ENCODE measurements at regions not wholly inside any gene's neighbourhood (a gene's known extent, or its start where the extent isn't known, plus 50 kb on each side); places are given as distances from the start of the nearest gene placed in this dataset.

DNA sequence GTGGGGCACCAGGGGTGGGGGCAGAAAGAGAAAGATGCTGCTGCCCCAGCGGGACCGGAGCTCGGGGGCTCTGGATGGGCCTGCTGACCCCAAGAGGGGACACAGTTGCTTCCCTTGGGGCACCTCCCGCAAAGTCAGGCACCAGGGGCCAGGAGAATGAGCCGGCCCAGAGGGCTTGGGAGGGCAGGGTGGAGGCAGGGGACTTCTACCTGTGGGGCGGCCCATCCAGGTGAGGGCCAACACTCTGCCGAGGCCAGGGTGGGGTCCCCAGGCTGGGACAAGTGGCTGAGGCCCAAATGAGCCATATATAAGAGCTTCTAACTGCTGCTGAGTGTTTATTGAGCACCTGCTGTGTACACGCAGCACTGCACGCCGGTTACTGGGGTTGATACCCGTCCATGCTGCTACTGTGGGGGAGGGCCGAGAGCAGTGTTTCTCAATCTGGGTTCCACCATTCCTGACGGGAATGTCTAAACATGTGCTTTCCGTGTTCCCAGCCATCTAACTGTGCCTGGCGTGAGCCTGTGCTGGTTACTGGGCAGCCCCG, 211.7 kb upstream of the GSE1 start:
- TF ChIP-seq, protein P1, sequence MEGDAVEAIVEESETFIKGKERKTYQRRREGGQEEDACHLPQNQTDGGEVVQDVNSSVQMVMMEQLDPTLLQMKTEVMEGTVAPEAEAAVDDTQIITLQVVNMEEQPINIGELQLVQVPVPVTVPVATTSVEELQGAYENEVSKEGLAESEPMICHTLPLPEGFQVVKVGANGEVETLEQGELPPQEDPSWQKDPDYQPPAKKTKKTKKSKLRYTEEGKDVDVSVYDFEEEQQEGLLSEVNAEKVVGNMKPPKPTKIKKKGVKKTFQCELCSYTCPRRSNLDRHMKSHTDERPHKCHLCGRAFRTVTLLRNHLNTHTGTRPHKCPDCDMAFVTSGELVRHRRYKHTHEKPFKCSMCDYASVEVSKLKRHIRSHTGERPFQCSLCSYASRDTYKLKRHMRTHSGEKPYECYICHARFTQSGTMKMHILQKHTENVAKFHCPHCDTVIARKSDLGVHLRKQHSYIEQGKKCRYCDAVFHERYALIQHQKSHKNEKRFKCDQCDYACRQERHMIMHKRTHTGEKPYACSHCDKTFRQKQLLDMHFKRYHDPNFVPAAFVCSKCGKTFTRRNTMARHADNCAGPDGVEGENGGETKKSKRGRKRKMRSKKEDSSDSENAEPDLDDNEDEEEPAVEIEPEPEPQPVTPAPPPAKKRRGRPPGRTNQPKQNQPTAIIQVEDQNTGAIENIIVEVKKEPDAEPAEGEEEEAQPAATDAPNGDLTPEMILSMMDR (IDR thresholded peaks at IDR 0.05; ENCODE audit: extremely low read depth, insufficient read depth, missing control alignments), result no peak
- no peak for DNase-seq (ENCODE audit: low spot score)

DNA sequence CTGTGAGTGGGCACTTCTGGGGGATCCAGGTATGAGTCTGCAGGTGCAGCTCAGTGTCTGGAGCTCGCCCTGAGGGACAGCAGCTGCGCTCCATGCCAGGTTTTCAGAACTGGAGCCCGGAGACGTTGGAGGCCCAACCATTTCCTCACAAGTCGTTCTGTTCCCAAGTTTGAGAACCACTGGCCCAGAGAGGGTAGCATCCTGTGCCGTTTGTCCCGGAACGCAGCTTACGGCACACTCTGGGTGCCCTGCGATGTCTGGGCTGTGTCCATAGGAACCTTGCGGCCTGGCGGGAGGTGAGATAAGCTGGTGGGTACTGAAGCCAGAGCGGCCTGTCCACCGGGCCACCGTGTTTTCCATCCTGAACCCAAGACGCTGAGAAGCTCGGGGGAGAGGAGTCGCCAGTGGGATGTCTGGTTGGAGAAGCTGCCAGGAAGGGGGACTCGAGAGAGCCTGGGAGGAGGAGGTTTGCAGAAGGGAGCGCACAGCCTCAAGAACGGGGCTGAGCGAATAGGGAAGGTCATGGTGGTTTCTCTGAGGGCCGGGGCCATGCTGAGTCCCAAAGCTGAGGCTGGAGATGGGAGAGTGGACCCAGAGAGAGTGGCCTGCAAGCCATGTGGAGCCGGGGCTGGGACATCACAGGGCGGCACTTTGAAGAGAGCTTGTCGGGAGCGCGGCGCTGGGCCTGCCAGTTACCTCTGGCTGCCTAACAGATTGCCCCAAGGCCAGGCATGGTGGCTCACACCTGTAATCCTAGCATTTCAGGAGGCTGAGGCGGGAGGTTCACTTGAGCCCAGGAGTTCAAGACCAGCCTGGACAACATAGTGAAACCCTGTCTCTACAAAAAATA, 211.0 kb upstream of the GSE1 start:
- DNase-seq (ENCODE audit: low spot score), result no peak
- in situ Hi-C loops (cut with MboI; ENCODE audit: low pct_unique_long_range_greater_than_20kb, low sequenced_read_pairs, unreplicated experiment), result no loop called here
- TF ChIP-seq, protein P1 (IDR thresholded peaks at IDR 0.05; ENCODE audit: extremely low read depth, insufficient read depth, missing control alignments), result no peak

More for the DNA sequence above, 211.7 kb upstream of the GSE1 start:
- in situ Hi-C loops (cut with MboI; ENCODE audit: low pct_unique_long_range_greater_than_20kb, low sequenced_read_pairs, unreplicated experiment), result no loop called here

DNA sequence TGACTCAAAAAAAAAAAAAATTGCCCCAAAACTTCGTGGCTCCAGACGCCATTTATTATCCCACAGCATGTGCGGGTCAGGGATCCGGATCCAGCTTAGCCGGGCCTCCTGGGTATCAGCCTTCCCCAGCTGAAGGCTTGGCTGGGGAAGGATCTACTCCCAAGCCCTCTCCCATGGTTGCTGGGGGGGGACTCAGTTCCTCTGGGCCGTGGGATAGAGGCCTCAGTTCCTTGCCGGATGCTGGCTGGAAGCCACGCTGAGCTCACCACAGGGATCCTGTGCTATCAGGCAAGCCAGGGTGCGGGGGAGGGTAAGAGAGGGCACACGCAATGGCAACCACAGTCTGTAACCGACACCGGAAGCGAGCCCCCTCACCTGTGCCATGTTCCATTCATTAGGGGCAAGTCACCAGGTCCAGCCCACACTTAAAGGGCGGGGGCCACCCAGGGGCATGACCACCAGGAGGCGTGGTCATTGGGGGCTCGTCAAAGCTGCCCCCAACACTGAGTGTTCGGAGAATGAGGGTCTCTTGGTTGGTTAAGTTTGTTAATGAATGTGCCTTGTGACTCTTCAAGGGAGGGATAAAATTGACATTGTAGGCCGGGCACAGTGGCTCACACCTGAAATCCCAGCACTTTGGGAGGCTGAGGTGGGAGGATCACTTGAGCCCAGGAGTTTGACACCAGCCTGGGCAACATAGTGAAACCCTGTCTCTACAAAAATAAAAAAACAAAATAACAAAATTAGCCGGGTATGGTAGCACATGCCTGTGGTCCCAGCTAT, 210.0 kb upstream of the GSE1 start:
- TF ChIP-seq, protein P1 (IDR thresholded peaks at IDR 0.05; ENCODE audit: extremely low read depth, insufficient read depth, missing control alignments), result no peak
- DNase-seq (ENCODE audit: low spot score), result no peak
- in situ Hi-C loops (cut with MboI; ENCODE audit: low pct_unique_long_range_greater_than_20kb, low sequenced_read_pairs, unreplicated experiment), result no loop called here

DNA sequence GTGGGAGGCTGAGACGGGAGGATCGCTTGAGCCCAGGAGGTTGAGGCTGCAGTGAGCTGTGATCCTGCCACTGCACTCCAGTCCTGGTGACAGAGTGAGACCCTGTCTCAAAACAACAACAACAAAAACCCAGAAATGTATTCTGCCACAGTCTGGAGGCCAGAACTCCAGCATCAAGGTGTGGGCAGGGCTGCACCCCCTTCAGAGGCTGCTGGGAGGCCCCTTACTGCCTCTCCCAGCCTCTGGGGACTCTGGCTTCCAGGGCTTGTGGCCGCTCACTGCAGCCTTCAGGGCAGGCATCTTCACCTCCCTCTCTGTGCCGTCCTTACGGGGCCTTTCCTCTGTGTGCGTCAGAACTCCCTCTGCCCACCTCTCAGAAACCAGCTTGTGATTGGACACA, 209.4 kb upstream of the GSE1 start:
- no peak for DNase-seq (ENCODE audit: low spot score)
- TF ChIP-seq, protein P1 (IDR thresholded peaks at IDR 0.05; ENCODE audit: extremely low read depth, insufficient read depth, missing control alignments), result no peak
- in situ Hi-C loops (cut with MboI; ENCODE audit: low pct_unique_long_range_greater_than_20kb, low sequenced_read_pairs, unreplicated experiment), result no loop called here

DNA sequence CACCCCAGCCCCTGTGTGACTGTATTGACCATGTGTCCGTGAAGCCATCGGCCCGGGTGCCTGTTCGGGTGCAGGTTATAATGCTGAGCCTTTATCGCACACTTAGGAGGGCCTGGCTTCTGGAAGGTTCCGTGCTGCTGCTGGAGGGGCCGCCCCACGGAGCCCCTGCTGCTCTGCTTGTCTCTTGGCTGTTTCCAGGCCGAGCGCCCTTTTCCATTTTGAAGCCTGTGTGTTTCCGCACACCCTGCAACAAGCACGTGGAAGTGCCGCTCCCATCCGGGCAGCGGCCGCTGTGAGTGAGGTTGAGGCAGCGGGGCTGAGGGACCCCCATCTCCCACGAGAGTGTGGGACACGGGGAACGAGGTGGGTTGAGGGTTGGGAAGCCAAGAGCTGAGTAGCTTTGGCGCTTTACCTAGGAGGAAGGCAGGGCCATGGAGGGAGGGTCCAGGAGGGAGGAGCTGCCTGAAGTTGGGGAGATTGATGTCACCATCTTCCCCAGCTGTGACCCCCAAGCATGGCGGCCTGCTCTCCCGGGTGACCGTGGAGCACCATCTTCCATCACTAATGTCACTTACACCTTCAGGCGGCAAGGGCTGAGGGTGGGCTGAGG, 200.1 kb upstream of the GSE1 start:
- DNase-seq (ENCODE audit: low spot score), result no peak

More for the DNA sequence above, 200.1 kb upstream of the GSE1 start:
- in situ Hi-C loops (cut with MboI; ENCODE audit: low pct_unique_long_range_greater_than_20kb, low sequenced_read_pairs, unreplicated experiment), result no loop called here
- TF ChIP-seq, protein P1 (IDR thresholded peaks at IDR 0.05; ENCODE audit: extremely low read depth, insufficient read depth, missing control alignments), result no peak
